Kidney epithelial cell (primary cell): ENCODE measurements at regions not wholly inside any gene's neighbourhood (a gene's known extent, or its start where the extent isn't known, plus 50 kb on each side); places are given as distances from the start of the nearest gene placed in this dataset.

Experiments
- DNase-seq: peaks from one replicate; pipeline ENCODE4 v3.0.0-alpha.2; 2010; ENCODE audit warnings: low read depth
- H3K27me3 ChIP-seq: 2 replicates; pipeline ENCODE4 v1.6.0; 2011; ENCODE audit warnings: low read length; ENCODE audit not compliant: control insufficient read depth, insufficient read depth
- H3K36me3 ChIP-seq: 2 replicates; pipeline ENCODE4 v1.5.1; 2011; ENCODE audit warnings: low read length; ENCODE audit not compliant: control insufficient read depth, insufficient read depth
- H3K4me3 ChIP-seq: 2 replicates; pipeline ENCODE4 v1.5.1; 2011; ENCODE audit warnings: low read depth, mild to moderate bottlenecking, control low read depth, low read length
- TF ChIP-seq, protein P1 (sequence below): IDR thresholded peaks from 2 replicates; pipeline ENCODE4 v1.5.1; 2011; ENCODE audit warnings: mild to moderate bottlenecking, moderate library complexity, low read length, control low read depth, inconsistent platforms; ENCODE audit not compliant: insufficient read depth, poor library complexity, severe bottlenecking

DNA sequence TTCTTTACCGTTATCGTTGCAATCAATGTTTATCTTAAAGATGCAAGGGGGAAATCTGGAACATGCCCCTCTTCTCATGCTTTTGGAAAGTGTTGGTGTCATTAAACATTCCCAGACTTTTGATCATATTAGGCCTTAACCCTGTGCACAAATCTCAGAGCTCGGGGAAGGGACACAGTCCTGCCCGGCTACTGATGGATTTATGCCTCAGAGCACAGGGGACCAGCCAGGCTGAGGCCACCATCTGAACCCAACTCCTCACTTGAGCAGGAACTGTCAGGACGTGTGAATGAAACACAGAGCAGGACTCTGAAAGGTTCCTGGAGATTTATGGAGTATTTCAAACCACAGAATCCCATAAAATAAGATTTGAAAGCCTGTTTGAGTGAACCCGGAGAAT lies 132.0 kb upstream of the CXCL12 start:
- TF ChIP-seq, protein P1, sequence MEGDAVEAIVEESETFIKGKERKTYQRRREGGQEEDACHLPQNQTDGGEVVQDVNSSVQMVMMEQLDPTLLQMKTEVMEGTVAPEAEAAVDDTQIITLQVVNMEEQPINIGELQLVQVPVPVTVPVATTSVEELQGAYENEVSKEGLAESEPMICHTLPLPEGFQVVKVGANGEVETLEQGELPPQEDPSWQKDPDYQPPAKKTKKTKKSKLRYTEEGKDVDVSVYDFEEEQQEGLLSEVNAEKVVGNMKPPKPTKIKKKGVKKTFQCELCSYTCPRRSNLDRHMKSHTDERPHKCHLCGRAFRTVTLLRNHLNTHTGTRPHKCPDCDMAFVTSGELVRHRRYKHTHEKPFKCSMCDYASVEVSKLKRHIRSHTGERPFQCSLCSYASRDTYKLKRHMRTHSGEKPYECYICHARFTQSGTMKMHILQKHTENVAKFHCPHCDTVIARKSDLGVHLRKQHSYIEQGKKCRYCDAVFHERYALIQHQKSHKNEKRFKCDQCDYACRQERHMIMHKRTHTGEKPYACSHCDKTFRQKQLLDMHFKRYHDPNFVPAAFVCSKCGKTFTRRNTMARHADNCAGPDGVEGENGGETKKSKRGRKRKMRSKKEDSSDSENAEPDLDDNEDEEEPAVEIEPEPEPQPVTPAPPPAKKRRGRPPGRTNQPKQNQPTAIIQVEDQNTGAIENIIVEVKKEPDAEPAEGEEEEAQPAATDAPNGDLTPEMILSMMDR: no peak

GRCh38 chr10:44517635-44518034 lies 132.7 kb upstream of the CXCL12 start:
- TF ChIP-seq, protein P1: no peak
- no peaks in the 10 kb centered on the region for H3K36me3 ChIP-seq
- no peak for DNase-seq
- H3K27me3 ChIP-seq: no peaks in the 10 kb centered on the region
- no peak overlapping the region for H3K4me3 ChIP-seq

More for the DNA sequence above, 132.0 kb upstream of the CXCL12 start:
- Histone ChIP-seq H3K36me3 (no peaks in the 10 kb centered on the region), H3K27me3 (no peaks in the 10 kb centered on the region), H3K4me3 (no peak overlapping the region)
- no peak for DNase-seq

DNA sequence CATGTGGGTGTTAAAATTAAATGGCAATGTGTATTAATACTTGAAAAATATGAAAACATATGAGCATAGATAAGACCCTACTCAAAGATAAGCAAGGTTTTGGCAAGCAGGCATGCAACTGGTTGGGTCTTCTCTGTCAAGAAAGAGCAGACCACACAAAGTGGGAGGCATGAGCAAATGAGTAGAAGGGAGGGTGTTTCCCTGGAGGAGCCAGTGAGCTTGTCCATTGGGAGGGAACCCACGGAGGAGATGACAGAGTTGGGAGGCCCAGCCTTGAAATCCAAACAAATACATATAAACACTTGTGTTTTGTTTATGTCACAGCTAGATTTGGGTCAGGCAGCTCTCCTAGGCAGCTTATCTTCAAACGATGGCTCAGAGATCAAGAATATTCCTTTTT lies 134.5 kb upstream of the CXCL12 start:
- DNase-seq: no peak
- TF ChIP-seq, protein P1: no peak
- no peak overlapping the region for H3K4me3 ChIP-seq
- no peaks in the 10 kb centered on the region for H3K27me3 ChIP-seq
- no peaks in the 10 kb centered on the region for H3K36me3 ChIP-seq

GRCh38 chr10:44520651-44521050 lies 135.8 kb upstream of the CXCL12 start:
- Histone ChIP-seq H3K36me3 (no peaks in the 10 kb centered on the region), H3K4me3 (no peak overlapping the region), H3K27me3 (no peaks in the 10 kb centered on the region)
- DNase-seq: no peak
- TF ChIP-seq, protein P1: no peak

GRCh38 chr10:44539178-44539577 lies 154.3 kb upstream of the CXCL12 start:
- DNase-seq: no peak
- no peak overlapping the region for H3K4me3 ChIP-seq
- TF ChIP-seq, protein P1: no peak

DNA sequence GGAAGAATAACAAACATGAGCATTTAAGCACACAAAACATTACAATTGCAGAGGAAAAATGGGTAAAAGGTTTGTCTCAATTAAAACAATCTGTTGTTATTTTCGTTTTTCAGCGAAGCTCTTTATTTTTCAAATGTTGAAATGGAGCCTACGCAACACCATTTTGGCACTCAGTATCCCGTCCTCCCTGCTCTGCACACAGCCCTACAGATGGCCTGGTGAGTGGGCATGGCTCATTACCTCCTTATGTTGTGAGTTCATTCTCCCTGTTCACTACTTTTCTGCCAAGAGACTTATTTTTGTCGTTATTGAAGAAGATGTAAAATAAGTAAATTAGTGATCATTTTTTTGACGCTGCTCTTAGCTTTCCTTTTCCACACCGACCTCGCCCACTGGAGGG lies 167.8 kb upstream of the CXCL12 start:
- TF ChIP-seq, protein P1: no peak

More at GRCh38 chr10:44539178-44539577, 154.3 kb upstream of the CXCL12 start:
- Histone ChIP-seq H3K27me3 (no peaks in the 10 kb centered on the region), H3K36me3 (no peaks in the 10 kb centered on the region)

More for the DNA sequence above, 167.8 kb upstream of the CXCL12 start:
- no peak for DNase-seq
- Histone ChIP-seq H3K27me3 (no peaks in the 10 kb centered on the region), H3K4me3 (no peak overlapping the region), H3K36me3 (no peaks in the 10 kb centered on the region)
